Heart left ventricle (tissue), 16 donors: ENCODE measurements at regions not wholly inside any gene's neighbourhood (a gene's known extent, or its start where the extent isn't known, plus 50 kb on each side); places are given as distances from the start of the nearest gene placed in this dataset.

Experiments
- ATAC-seq, 4 donors: fragments of 200-7000 bp; cut with Tn5 transposase; one replicate each; pipeline ENCODE4 v1.9.1; 2020 to 2022; ENCODE audit warnings: moderate library complexity in 4 of 4, mild to moderate bottlenecking in 3 of 4, moderate number of reproducible peaks in 1 of 4
- DNase-seq, 5 donors: peaks; one replicate each; pipeline ENCODE4 v3.0.0-alpha.2; 2020
- H3K27ac ChIP-seq, 12 donors: fragments of 200-600 bp; sonication (generic) in 4 of 12; one replicate each; pipeline versions ENCODE4 v1.5.0 to v1.8.0; 2016 to 2022; ENCODE audit warnings: mild to moderate bottlenecking in 2 of 12
- H3K27me3 ChIP-seq, 9 donors: fragments of 200-600 bp; sonication (generic) in 2 of 9; one replicate each; pipeline versions ENCODE4 v1.5.1 to v1.8.0; 2016 to 2022; ENCODE audit warnings: mild to moderate bottlenecking in 3 of 9
- H3K36me3 ChIP-seq, 9 donors: fragments of 200-600 bp; sonication (generic) in 2 of 9; one replicate each; pipeline versions ENCODE4 v1.5.0 to v1.8.0; 2018 to 2022; ENCODE audit warnings: mild to moderate bottlenecking in 2 of 9
- H3K4me1 ChIP-seq, 12 donors: fragments of 200-600 bp; sonication (generic) in 4 of 12; one replicate each; pipeline versions ENCODE4 v1.5.0 to v1.8.0; 2016 to 2022; ENCODE audit warnings: mild to moderate bottlenecking in 3 of 12
- H3K4me3 ChIP-seq, 12 donors: fragments of 200-600 bp; sonication (generic) in 4 of 12; one replicate each; pipeline versions ENCODE4 v1.5.0 to v1.8.0; 2017 to 2022; ENCODE audit warnings: mild to moderate bottlenecking in 9 of 12, moderate library complexity in 4 of 12
- H3K9me3 ChIP-seq, 12 donors: fragments of 200-600 bp; sonication (generic) in 4 of 12; one replicate each; pipeline versions ENCODE4 v1.5.0 to v1.8.0; 2016 to 2022; ENCODE audit warnings: mild to moderate bottlenecking in 1 of 12
- POLR2A ChIP-seq, 2 donors: fragments of 450-650 bp; IDR thresholded peaks; one replicate each; pipeline ENCODE4 v1.6.1; 2017; ENCODE audit warnings: antibody characterized with exemption in 2 of 2, mild to moderate bottlenecking in 2 of 2, moderate library complexity in 2 of 2
- WGBS, 4 donors: extraction: QIAGEN DNeasy Blood & Tissue Kit in 2 of 4; methylation state at CpG; one replicate each; pipeline versions ENCODE4 v1.1.5 to v1.1.7; 2013 to 2018; 5-methylcytosine and 5-hydroxymethylcytosine counted together
- intact Hi-C, 10 donors: fragments of 100-400 bp; cut with DNase I; formaldehyde crosslinking; loops; one replicate each; pipeline versions ENCODE4 v1.11.1 to v1.14.2; 2022
- TF ChIP-seq, protein P1 (sequence below), 12 donors: fragments of 200-600 bp; sonication (generic) in 4 of 12; IDR thresholded peaks; one replicate each; pipeline versions ENCODE4 v1.5.0 to v1.8.0; 2018 to 2022; ENCODE audit warnings: antibody characterized with exemption in 12 of 12, mild to moderate bottlenecking in 5 of 12
- donor health status: ischemic (EF 13 %, LVEDD 7.1; RV severe dilation, severe dysfunction).
- donor health status: healthy with polysubstance abuse.
- donor health status: DM: no; HTN: yes; CAD: no.
- donor health status: DM: no; HTN: no; CAD: no.
- donor health status: ischemic (EF 25% LVEDD 6.9; RV normal size, moderate dysfunction).
- donor health status: ischemic (EF 25% LVEDD 5.7; RV mildly dilated, moderate dysfunction).
- donor health status: healthy.
- donor health status: DM: yes; HTN: yes; CAD: no.
- donor health status: ischemic (EF 35%, LVEDD 5.7; RV mildly dilated, moderate dysfunction).
- donor health status: nonischemic (EF 11% LVEDD 7.7; RV severe dilation, severe dysfunction).
- donor health status: DM: yes; HTN: yes; CAD: no.
- donor health status: PGD.
- donor health status: ischemic (EF 29% LVEDD 5.4; RV normal size, mild dysfunction).
- donor health status: nonischemic (EF 23%, LVEDD 6.1; RV moderate dilation, normal function).

DNA sequence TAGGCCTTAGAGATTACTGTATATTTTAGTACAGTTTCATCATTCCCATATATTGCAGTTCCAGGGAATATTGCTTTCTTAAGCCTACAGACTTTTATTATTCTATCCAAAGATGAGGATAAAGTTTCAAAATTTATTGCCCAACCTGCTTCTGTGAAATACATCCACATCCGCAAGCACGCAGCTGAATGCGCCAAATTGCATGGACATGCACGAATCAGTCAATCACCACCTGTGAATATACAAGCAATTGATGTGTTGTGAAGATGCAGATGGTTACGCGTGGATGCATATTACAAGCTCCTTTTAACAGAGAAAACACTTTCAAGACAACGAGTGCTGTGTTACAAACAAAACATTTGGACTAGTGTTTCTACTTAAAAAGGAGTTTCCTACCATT, 577.8 kb upstream of the PLXNA2 start:
- Histone ChIP-seq H3K36me3 (no peaks in the 10 kb centered on the region), H3K4me3 (no peak overlapping the region), H3K27me3 (peaks cover 0 to 6% (median 0%) of the 10 kb centered on the region in 9 donors), H3K4me1 (no peaks in the 10 kb centered on the region), H3K27ac (no peak overlapping the region), H3K9me3 (no peaks in the 10 kb centered on the region)
- no peak for DNase-seq
- ATAC-seq: no peak
- 92 to 95% (median 94%) methylated on average over 7 of the region's 7 CpGs for WGBS, 4 donors
- TF ChIP-seq, protein P1, sequence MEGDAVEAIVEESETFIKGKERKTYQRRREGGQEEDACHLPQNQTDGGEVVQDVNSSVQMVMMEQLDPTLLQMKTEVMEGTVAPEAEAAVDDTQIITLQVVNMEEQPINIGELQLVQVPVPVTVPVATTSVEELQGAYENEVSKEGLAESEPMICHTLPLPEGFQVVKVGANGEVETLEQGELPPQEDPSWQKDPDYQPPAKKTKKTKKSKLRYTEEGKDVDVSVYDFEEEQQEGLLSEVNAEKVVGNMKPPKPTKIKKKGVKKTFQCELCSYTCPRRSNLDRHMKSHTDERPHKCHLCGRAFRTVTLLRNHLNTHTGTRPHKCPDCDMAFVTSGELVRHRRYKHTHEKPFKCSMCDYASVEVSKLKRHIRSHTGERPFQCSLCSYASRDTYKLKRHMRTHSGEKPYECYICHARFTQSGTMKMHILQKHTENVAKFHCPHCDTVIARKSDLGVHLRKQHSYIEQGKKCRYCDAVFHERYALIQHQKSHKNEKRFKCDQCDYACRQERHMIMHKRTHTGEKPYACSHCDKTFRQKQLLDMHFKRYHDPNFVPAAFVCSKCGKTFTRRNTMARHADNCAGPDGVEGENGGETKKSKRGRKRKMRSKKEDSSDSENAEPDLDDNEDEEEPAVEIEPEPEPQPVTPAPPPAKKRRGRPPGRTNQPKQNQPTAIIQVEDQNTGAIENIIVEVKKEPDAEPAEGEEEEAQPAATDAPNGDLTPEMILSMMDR (IDR thresholded peaks at IDR 0.05): no peak
- no peak for TF ChIP-seq POLR2A (IDR thresholded peaks at IDR 0.05)
- intact Hi-C loops: no loop called here

DNA sequence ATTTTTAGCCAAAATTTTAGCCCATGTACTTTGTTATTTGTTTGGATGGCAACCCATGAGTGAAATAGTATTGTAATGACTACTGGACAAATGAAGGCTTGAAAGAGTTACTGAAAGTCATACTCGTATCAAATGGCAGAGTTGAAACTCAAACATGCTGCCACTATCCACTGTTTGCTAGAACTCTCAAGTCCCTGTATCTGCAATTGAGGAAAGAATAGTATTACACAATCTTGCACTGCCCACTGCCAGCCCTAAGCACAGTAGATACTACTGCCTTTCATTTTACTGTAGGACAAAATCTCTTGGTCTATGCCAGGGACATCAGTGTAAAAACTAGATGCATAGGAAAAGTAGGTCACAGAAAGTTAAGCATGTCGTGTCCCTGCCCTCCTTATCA, 581.1 kb upstream of the PLXNA2 start:
- Histone ChIP-seq H3K9me3 (no peaks in the 10 kb centered on the region), H3K36me3 (no peaks in the 10 kb centered on the region), H3K27ac (no peak overlapping the region), H3K4me3 (no peak overlapping the region), H3K27me3 (peaks cover 0 to 6% (median 0%) of the 10 kb centered on the region in 9 donors), H3K4me1 (no peaks in the 10 kb centered on the region)
- intact Hi-C loops: no loop called here
- TF ChIP-seq, protein P1 (IDR thresholded peaks at IDR 0.05): no peak
- no peak for TF ChIP-seq POLR2A (IDR thresholded peaks at IDR 0.05)
- ATAC-seq: no peak
- WGBS, 4 donors: 45 to 54% (median 49%) methylated on average over 2 of the region's 2 CpGs
- no peak for DNase-seq

DNA sequence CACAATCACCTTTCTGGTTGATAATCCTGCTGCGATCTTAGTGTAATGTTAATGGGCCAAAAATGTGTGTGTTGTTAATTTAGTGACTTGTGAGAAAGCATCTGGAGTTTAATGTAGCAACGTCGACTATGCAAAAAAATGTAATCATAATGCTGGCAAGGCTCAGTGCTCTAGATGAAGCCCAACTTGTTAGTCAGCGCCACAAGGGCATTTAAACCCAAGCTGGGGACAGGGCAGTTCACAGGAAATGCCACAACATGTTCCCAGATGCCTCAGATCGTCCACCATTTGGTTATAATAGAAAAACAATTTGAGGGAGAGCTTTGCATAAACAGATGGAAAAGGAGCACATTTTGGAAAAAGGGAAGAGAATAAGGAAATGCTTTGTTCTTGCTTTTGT, 585.4 kb upstream of the PLXNA2 start:
- 54 to 71% (median 61%) methylated on average over 5 of the region's 5 CpGs for WGBS, 4 donors
- DNase-seq (no peak), ATAC-seq (no peak)
- peaks cover 0 to 17% (median 0%) of the 10 kb centered on the region in 9 donors for H3K27me3 ChIP-seq
- peaks cover 0 to 2% (median 0%) of the 10 kb centered on the region in 12 donors for H3K4me1 ChIP-seq
- H3K27ac ChIP-seq: no peak overlapping the region
- H3K9me3 ChIP-seq: no peaks in the 10 kb centered on the region
- H3K36me3 ChIP-seq: no peaks in the 10 kb centered on the region
- intact Hi-C loops: no loop called here
- TF ChIP-seq, protein P1 (IDR thresholded peaks at IDR 0.05): no peak
- TF ChIP-seq POLR2A (IDR thresholded peaks at IDR 0.05): no peak
- H3K4me3 ChIP-seq: no peak overlapping the region

DNA sequence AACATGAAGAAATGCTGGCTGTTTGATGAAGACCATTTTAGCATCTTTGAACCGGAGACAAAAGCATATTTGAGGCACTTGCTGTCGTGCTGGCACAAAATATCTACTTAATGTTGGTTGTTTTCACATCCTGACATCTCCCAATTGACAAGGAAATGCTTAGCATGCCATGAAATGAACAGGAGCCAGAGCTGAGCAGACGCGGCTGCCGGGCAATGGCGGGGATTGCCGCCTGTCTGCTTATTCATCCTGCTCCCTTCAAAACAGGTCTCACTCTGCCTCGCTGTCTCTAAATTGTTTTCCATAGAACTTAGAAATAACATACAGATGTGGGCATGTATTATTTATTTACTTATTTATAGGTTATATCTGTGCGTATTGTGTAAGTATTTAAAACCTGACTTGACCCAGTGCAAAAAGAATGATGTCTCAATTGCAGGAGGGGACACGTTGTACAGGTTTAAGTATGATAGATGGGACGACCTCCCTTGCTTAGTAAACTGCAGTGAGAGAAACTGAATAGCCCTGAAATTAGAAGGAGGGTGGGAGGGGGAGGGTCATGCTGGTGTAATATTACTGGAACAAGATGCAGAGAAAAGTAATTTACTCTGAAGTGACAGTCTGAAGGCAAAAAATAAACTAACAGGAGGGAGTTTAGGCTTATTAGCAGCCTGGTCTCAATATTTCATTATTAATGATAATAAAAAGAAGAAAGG, 590.4 kb upstream of the PLXNA2 start:
- TF ChIP-seq, protein P1 (IDR thresholded peaks at IDR 0.05): no peak
- TF ChIP-seq POLR2A (IDR thresholded peaks at IDR 0.05): no peak
- H3K27ac ChIP-seq: no peak overlapping the region
- peaks cover 0 to 10% (median 0%) of the 10 kb centered on the region in 9 donors for H3K27me3 ChIP-seq
- 34 to 39% (median 38%) methylated on average over 11 of the region's 11 CpGs for WGBS, 4 donors
- no peaks in the 10 kb centered on the region for H3K36me3 ChIP-seq
- no peak overlapping the region for H3K4me3 ChIP-seq
- peaks cover 0 to 2% (median 0%) of the 10 kb centered on the region in 12 donors for H3K4me1 ChIP-seq
- H3K9me3 ChIP-seq: no peaks in the 10 kb centered on the region
- no peak for ATAC-seq
- no peak for DNase-seq
- intact Hi-C loops: no loop called here
